Prostate gland (tissue), 2 donors: ENCODE measurements at regions not wholly inside any gene's neighbourhood (a gene's known extent, or its start where the extent isn't known, plus 50 kb on each side); places are given as distances from the start of the nearest gene placed in this dataset.

ENCODE experiments used
- CTCF ChIP-seq, 4 experiments: fragments of 200-600 bp in 2 of 4; fragments of 450-650 bp in 2 of 4; sonication (generic) in 2 of 4; IDR thresholded peaks; 1 replicate in 3 of 4; 2 replicates in 1 of 4; pipeline ENCODE4 v1.5.1; 2016 to 2019; ENCODE audit warnings: antibody characterized with exemption in 4 of 4, mild to moderate bottlenecking in 2 of 4, moderate library complexity in 2 of 4
- POLR2A ChIP-seq: fragments of 450-650 bp; IDR thresholded peaks from one replicate; pipeline ENCODE4 v1.6.1; 2016; ENCODE audit warnings: antibody characterized with exemption, mild to moderate bottlenecking

GRCh38 chr2:122883849-122884248 is 1128.4 kb downstream of the TSN start:
- TF ChIP-seq POLR2A = no peak
- no peak for TF ChIP-seq CTCF (IDR thresholded peaks at IDR 0.05)
